ENCODE measurements at regions not wholly inside any gene's neighbourhood (a gene's known extent, or its start where the extent isn't known, plus 50 kb on each side); places are given as distances from the start of the nearest gene placed in this dataset.

- DNase-seq, result no peak
These were observed 432.2 kb upstream of the HNRNPA3 start for GRCh38 chr2:176780348-176780747.

GRCh38 chr2:176781570-176782217 lies 430.9 kb upstream of the HNRNPA3 start:
- DNase-seq, result peak; percentile 7

GRCh38 chr2:176784633-176785200 lies 427.9 kb upstream of the HNRNPA3 start:
- DNase-seq, result no peak

GRCh38 chr2:176789751-176790150 lies 422.8 kb upstream of the HNRNPA3 start:
- no peak for DNase-seq

GRCh38 chr2:176790468-176790867 lies 422.1 kb upstream of the HNRNPA3 start:
- no peak for DNase-seq

GRCh38 chr2:176793792-176794191 lies 418.8 kb upstream of the HNRNPA3 start:
- peak; percentile 41 for DNase-seq

- peak; percentile 22 for DNase-seq
These were observed 418.2 kb upstream of the HNRNPA3 start for GRCh38 chr2:176794392-176794791.

- no peak for DNase-seq
These were observed 416.8 kb upstream of the HNRNPA3 start for GRCh38 chr2:176795823-176796222.

- peak; percentile 34 for DNase-seq
These were observed 415.9 kb upstream of the HNRNPA3 start for GRCh38 chr2:176796677-176797076.

- DNase-seq, result peak; percentile 21
These were observed 408.2 kb upstream of the HNRNPA3 start for GRCh38 chr2:176804392-176804791.

GRCh38 chr2:176805345-176805744 lies 407.2 kb upstream of the HNRNPA3 start:
- no peak for DNase-seq

GRCh38 chr2:176812246-176812775 lies 400.3 kb upstream of the HNRNPA3 start:
- peak; percentile 70 for DNase-seq

GRCh38 chr2:176813156-176813555 lies 399.4 kb upstream of the HNRNPA3 start:
- no peak for DNase-seq

GRCh38 chr2:176813621-176814049 lies 399.0 kb upstream of the HNRNPA3 start:
- DNase-seq, result no peak

GRCh38 chr2:176814274-176814673 lies 398.3 kb upstream of the HNRNPA3 start:
- peak; percentile 72 for DNase-seq

- DNase-seq, result peak; percentile 73
These were observed 397.7 kb upstream of the HNRNPA3 start for GRCh38 chr2:176814740-176815367.

- DNase-seq, result peak; percentile 72
These were observed 395.5 kb upstream of the HNRNPA3 start for GRCh38 chr2:176817061-176817565.

- DNase-seq, result no peak
These were observed 394.5 kb upstream of the HNRNPA3 start for GRCh38 chr2:176818076-176818475.

- no peak for DNase-seq
These were observed 394.0 kb upstream of the HNRNPA3 start for GRCh38 chr2:176818617-176819016.

GRCh38 chr2:176819306-176819705 lies 393.3 kb upstream of the HNRNPA3 start:
- no peak for DNase-seq

- no peak for DNase-seq
These were observed 392.1 kb upstream of the HNRNPA3 start for GRCh38 chr2:176820371-176820932.

GRCh38 chr2:176821350-176821749 lies 391.2 kb upstream of the HNRNPA3 start:
- DNase-seq, result no peak

- DNase-seq, result no peak
These were observed 390.5 kb upstream of the HNRNPA3 start for GRCh38 chr2:176822060-176822459.

- no peak for DNase-seq
These were observed 386.2 kb upstream of the HNRNPA3 start for GRCh38 chr2:176826356-176826755.

Data from NCI-H69 (cell line).